ENCODE measurements at regions not wholly inside any gene's neighbourhood (a gene's known extent, or its start where the extent isn't known, plus 50 kb on each side); places are given as distances from the start of the nearest gene placed in this dataset.

- Histone ChIP-seq H3K79me2 (ENCODE audit: insufficient read depth, low read length) (no peaks in the 10 kb centered on the region), H3K4me2 (ENCODE audit: insufficient read depth, insufficient read length, low read length) (no peak overlapping the region), H4K8ac (replicated peaks; ENCODE audit: insufficient read length, low read depth, low read length) (no peak overlapping the region), H3K23ac (ENCODE audit: insufficient read length, low read depth, low read length) (no peak overlapping the region), H2BK20ac (ENCODE audit: low read depth, low read length, poor library complexity, severe bottlenecking) (no peak overlapping the region), H2AFZ (ENCODE audit: low read length) (no peak overlapping the region), H3K9ac (ENCODE audit: extremely low read depth, insufficient read length, low read length) (no peak overlapping the region), H3K23me2 (ENCODE audit: insufficient read length, low read depth, low read length, poor library complexity, severe bottlenecking) (no peaks in the 10 kb centered on the region), H3K56ac (ENCODE audit: insufficient read length, low read depth, low read length) (no peak overlapping the region), H4K20me1 (ENCODE audit: control insufficient read depth, insufficient read depth, insufficient read length) (no peaks in the 10 kb centered on the region), H3K79me1 (ENCODE audit: insufficient read depth, low read depth, low read length, poor library complexity, severe bottlenecking) (no peaks in the 10 kb centered on the region), H3K14ac (ENCODE audit: insufficient read depth, low read length) (no peak overlapping the region), H2BK15ac (ENCODE audit: low read depth, low read length) (no peak overlapping the region), H3K4ac (ENCODE audit: low read depth, low read length) (no peak overlapping the region), H3K9me3 (ENCODE audit: control insufficient read depth, low read depth, low read length) (no peaks in the 10 kb centered on the region), H2BK12ac (ENCODE audit: insufficient read length, low read depth, low read length) (no peak overlapping the region), H3K27me3 (ENCODE audit: insufficient read depth, low read length) (no peaks in the 10 kb centered on the region), H3K18ac (ENCODE audit: insufficient read length, low read depth, low read length) (no peak overlapping the region), H4K5ac (ENCODE audit: insufficient read length, low read depth, low read length) (no peak overlapping the region), H3K27ac (ENCODE audit: insufficient read length, low read depth, low read length) (no peak overlapping the region), H2BK5ac (ENCODE audit: insufficient read length, low read length) (no peak overlapping the region), H2BK120ac (ENCODE audit: low read depth, low read length, poor library complexity, severe bottlenecking) (no peak overlapping the region), H4K91ac (ENCODE audit: insufficient read length, low read depth, low read length) (no peak overlapping the region), H3K4me1 (ENCODE audit: insufficient read depth, low read length) (no peaks in the 10 kb centered on the region), H2AK5ac (ENCODE audit: insufficient read length, low read length) (no peak overlapping the region), H3T11ph (ENCODE audit: low read length) (no peak overlapping the region)
- Mint-ChIP-seq H3K27me3 (ENCODE audit: low read depth) (no peaks in the 10 kb centered on the region), H3K36me3 (ENCODE audit: insufficient read depth in 1 of 3, low read depth in 3 of 3) (peaks cover 6 to 12% (median 6%) of the 10 kb centered on the region in 3 experiments; a peak in 6 of 7 replicates), H3K4me1 (no peaks in the 10 kb centered on the region), H3K9me3 (peaks cover 5 to 12% of the 10 kb centered on the region in 2 experiments), H3K4me3 (no peak overlapping the region), H3K27ac (no peak overlapping the region)
- TF ChIP-seq CTCF (conservative IDR thresholded peaks at IDR 0.05) = no peak
- DNase-seq = no peak
- no CpG with 5 or more reads among the region's 2 CpGs for WGBS (ENCODE audit: extremely low coverage, insufficient read length, low lambda C conversion rate)
Observed at GRCh38 chr3:145384307-145384706, 776.7 kb downstream of the PLOD2 start.

All from H9 (cell line).